ENCODE measurements at regions not wholly inside any gene's neighbourhood (a gene's known extent, or its start where the extent isn't known, plus 50 kb on each side); places are given as distances from the start of the nearest gene placed in this dataset.
A peak's percentile ranks its signal among the peaks of the same experiment; 100 is the strongest.

DNA sequence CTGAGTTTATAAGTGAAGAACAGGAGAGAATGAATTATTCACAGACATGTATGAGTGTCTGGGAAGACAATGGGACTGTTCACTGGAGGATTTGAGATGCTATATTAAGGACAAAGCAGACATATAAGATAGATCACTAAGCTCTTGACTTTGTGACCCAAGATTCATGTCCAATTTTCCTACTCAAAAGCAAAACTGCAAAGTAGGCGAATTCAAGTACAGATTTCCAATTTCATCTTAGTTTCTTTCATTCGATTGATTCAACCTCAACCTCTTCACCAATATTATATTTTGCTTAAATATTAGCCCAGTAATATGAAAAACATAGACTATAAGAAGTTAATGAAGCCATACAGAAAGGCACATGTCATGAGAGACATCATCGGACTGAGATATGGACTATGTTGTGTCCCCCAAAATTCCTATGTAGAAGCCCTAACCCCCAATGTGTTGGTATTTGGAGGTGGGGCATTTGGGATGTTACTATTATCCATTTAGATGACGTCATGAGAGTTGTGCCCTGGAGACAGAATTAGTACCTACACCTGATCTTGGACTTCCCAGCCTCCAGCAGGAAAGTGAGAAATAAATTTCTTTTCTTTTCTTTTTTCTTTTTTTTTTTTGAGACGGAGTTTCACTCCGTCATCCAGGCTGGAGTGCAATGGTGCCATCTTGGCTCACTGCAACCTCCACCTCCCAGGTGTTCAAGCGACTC lies 353.7 kb upstream of the AKR1E2 start:
- no peak for TF ChIP-seq GATA3 (IDR thresholded peaks at IDR 0.05; ENCODE audit: low read depth, low read length)
- TF ChIP-seq GATA2 (IDR thresholded peaks at IDR 0.05; ENCODE audit: low read depth, low read length), result no peak

DNA sequence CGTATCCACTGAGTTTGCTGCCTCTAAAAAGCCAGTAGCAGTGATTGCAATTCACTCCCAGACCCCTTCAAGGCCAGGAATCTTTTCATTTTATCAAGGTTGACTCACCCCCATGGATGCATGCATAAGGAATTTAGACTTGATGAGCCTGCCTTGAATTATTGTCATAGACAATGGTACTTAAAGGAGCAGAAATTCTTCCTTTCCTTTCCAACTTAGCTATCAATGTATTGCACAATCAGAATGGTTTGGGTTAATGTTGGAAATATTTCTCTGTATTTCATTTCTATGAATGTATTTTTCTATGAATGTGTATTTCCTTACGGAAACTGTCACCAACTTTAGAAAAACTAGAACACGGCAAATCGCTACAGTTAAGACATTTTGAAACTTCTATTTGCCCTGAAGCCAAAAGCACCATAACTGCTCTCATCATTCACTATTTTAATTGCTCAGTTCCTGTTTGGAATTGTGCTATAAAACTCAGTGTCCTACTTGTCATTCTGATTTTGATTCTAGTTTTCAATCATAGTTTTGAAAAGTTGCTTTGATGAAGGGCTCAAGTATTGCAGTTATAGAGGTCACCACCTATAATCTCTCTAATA lies 355.7 kb upstream of the AKR1E2 start:
- TF ChIP-seq GATA2 (IDR thresholded peaks at IDR 0.05; ENCODE audit: low read depth, low read length) (no peak), GATA3 (IDR thresholded peaks at IDR 0.05; ENCODE audit: low read depth, low read length) (no peak)

DNA sequence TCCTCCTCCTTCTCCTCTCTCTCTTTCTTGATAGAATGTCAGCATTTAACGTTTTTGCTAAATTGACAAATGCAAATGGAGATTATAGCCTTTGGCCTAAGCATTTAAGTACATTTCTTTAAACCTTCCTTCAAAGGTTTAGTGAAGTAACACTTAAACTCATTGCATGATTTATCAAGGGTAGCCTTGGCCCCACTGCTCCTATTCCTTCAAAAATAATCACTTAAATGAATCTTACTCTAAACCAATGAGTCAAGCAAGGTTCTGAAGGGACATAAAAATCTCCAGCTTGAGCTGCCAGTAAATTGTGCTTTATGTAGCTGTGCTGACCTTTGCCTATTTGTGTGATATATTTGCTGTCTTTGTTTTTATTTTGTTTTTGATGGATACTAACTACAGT lies 358.5 kb upstream of the AKR1E2 start:
- TF ChIP-seq GATA3 (IDR thresholded peaks at IDR 0.05; ENCODE audit: low read depth, low read length) (no peak), GATA2 (IDR thresholded peaks at IDR 0.05; ENCODE audit: low read depth, low read length) (no peak)

DNA sequence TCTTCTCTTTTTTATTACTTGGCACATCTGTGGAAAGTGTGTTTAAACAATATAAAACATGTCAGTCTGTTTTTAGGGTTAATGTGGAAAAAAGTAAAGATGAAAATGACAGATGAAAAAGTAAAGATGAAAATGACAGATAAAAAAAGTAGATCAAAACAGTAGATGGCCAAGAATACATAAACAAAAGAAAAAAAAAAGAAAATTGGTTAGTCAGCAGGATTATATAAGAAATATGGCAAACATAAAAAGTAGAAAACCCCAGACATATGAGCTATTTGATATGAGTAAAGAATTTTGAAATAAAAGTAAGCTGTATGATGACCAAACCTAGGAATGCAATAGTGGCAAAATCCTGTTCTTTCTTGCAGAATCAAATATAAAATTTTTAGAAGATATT lies 365.7 kb upstream of the AKR1E2 start:
- no peak for TF ChIP-seq GATA2 (IDR thresholded peaks at IDR 0.05; ENCODE audit: low read depth, low read length)
- TF ChIP-seq GATA3 (IDR thresholded peaks at IDR 0.05; ENCODE audit: low read depth, low read length), result no peak

DNA sequence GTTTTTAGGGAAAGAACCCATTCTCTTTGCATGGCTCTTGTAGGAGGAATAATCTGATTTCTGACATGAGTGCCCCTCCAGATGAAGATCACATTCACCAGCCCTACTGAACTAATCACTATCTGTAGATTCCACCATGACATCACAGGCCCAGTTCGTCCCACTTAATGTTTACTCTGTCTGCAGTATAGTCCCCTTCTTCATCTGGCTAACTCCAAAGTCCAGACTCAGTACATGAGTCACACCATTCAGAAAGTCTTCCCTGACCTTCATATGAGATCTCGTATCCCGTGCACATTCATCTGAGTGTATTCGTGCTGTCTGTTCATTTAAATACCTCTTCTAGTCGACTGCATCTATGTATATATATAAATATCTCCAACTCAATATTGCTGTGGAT lies 366.5 kb upstream of the AKR1E2 start:
- no peak for TF ChIP-seq GATA2 (IDR thresholded peaks at IDR 0.05; ENCODE audit: low read depth, low read length)
- TF ChIP-seq GATA3 (IDR thresholded peaks at IDR 0.05; ENCODE audit: low read depth, low read length), result no peak

DNA sequence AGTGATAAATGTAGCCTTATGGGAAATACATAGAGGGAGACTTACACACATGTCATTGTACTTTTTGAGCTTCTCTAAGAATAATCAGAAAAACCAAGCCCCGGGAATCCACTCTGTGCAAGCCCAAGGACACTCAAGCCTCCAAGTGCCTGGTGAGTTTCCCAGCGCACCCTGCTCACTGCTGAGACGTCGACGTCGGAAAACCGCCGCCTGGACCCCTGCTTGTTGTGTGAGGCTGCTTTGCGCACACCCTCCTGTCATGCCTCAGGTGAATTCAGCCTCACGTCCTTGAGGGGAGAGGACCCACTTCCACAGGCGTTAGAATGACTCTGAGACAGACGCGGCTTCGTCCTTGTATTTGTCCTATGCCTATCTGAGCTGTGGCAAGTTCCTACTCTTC lies 368.4 kb upstream of the AKR1E2 start:
- TF ChIP-seq GATA2 (IDR thresholded peaks at IDR 0.05; ENCODE audit: low read depth, low read length), result no peak
- no peak for TF ChIP-seq GATA3 (IDR thresholded peaks at IDR 0.05; ENCODE audit: low read depth, low read length)

DNA sequence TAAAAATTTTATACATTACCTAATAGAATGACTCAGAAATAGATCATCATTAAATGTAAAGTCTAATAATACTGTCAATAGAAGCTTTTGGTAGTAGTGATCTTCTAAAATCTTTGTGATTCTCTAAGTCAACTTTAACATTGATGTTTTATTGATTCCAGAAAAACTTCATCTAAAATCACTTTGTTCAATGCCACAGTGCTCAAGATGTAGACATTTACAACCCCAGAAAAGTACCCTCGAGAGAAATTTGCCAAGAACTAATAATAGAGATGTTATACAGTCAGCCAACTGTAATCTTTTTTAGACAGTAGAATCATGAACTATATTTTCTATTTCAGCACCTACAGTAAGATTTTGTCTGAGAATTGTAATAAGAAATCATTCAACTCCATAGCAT lies 369.2 kb upstream of the AKR1E2 start:
- TF ChIP-seq GATA2 (IDR thresholded peaks at IDR 0.05; ENCODE audit: low read depth, low read length) (no peak), GATA3 (IDR thresholded peaks at IDR 0.05; ENCODE audit: low read depth, low read length) (no peak)

DNA sequence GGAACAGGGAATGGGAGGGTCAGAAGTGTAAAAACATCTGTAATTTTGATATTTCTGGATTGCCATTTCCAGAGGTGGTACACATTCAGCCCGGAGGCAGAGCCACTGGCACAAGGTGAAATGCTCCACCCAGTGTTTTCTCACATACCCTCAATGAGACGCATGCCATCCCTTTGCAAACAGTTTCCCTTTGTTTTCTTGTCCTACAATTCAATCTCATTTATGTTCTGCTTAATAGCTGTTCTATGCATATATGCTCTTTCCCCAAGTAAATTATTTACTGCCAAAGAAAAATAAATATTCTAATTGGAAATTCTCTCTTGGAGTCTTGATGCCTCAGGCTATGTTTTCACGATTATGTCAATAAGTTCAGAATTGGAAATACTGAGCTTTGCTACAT lies 369.7 kb upstream of the AKR1E2 start:
- TF ChIP-seq GATA3 (IDR thresholded peaks at IDR 0.05; ENCODE audit: low read depth, low read length) (no peak), GATA2 (IDR thresholded peaks at IDR 0.05; ENCODE audit: low read depth, low read length) (no peak)

DNA sequence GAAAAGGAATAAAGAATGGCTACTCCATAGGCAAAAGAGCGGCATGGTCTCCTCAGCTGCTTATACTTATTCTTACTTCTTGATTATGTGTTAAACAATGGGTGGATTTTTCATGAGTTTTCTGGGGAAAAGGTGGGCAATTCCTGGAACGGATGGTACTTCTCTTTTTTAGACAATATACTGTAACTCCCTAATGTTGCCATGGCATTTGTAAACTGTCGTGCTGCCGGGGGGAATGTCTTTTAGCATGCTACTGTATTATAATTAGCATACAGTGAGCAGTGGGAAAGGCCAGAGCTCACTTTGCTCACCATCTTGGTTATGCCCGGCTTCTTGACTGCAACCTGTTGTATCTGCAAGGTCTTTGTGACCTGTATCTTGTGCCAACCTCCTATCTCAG lies 372.1 kb upstream of the AKR1E2 start:
- no peak for TF ChIP-seq GATA3 (IDR thresholded peaks at IDR 0.05; ENCODE audit: low read depth, low read length)
- no peak for TF ChIP-seq GATA2 (IDR thresholded peaks at IDR 0.05; ENCODE audit: low read depth, low read length)

DNA sequence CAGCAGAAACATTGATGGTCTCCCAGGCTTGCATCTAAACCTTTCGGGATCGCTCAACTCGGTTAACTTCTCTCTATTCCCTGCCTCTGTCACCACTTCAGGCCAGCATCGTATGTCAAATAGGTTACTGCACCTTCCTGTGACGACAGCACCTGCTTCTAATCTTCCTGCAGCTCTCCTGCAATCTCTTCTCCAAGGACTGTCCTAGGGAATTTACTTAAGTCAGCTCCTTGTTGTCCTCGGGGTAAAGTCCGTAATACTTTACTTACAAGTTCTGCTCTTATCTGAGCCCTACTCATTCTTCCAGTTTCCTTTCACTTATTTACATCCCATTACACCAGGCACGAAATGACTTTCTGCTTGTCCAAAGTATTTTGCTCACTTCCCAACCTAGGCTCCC lies 372.7 kb upstream of the AKR1E2 start:
- TF ChIP-seq GATA2 (IDR thresholded peaks at IDR 0.05; ENCODE audit: low read depth, low read length), result no peak

DNA sequence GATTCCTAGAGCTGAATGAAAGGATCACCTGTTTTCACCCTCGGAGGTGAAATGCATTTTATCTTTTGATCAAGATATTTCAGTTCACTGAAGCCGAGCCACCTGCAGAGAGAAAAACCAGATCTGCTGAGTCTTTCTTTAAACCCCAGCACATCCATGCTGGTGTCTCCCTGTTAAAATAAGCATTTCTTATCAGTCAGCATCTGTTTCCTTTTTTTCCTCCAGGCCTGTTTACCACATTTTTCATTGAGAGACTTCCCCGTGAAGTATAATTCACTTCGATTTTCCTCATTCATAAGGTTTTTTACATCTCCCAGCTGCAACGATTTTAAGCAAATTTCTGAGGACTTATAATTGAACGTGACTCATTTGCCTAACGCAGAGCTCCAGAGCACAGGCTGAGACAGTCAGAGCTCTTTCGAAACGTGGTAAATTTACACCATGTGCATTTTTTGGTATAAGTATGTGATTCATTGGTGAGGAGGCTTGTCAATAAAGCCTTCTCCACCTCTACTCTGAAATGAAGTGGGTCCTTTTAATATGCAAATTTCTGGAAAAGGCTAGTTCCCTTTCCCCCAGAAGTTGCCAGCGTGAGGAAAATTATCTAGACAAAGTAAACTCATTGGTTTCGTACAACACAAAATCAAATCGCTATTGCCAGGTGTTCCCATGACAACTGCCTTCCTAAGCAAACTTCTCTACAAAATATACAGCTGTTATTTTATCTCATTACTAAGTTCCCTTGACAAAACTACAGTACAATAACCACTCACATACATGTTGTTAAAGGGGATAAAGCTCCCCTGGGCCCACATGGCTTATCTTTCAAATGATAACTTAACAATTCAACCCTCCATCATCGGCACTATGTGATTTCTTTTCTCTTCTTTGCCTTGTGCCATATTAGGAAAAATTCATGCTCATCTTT lies 374.8 kb upstream of the AKR1E2 start:
- peak; percentile 71; the same call in 1 of the 2 replicates for TF ChIP-seq GATA2 (IDR thresholded peaks at IDR 0.05; ENCODE audit: low read depth, low read length)
- 0 out of 2 replicates have a peak, but pooled peaks have one; percentile 25 for TF ChIP-seq GATA3 (IDR thresholded peaks at IDR 0.05; ENCODE audit: low read depth, low read length)

DNA sequence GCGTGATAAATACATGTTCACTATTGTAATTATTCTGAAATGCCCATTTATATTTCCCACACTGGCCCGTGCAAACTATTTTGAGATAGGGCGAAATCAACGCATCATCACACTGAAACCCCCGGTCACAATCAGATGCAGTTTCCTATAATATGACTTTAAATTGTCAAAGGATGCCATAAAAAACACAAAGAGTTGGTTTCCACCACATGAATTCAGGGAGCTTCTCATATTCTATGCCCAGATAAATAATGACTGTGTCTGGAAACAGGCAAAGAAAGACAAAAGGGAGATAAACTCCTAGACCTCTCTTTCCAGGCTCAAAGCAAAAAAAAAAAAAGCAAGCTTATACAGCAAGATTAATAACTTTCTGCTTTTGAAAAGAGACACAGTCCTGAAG lies 375.8 kb upstream of the AKR1E2 start:
- TF ChIP-seq GATA2 (IDR thresholded peaks at IDR 0.05; ENCODE audit: low read depth, low read length) (no peak), GATA3 (IDR thresholded peaks at IDR 0.05; ENCODE audit: low read depth, low read length) (no peak)

DNA sequence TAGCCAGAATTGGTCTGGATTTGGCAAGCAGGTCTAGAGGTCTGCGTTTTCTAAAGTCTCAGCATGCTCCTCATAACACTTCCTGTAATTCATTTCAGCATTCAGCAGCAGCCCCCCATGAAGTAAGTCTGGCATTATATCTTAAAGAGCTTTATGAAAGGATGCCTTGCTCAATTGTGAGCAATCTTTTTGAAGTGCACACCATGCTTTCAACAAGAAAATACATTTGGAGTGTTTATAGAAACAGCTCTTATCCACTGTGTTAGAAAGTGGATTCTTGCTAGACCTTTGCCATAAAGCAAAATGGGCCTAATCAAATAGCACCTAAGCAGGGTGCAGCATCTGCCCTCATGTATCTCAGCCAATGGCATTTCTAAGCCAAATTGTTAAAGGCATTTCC lies 378.0 kb upstream of the AKR1E2 start:
- TF ChIP-seq GATA2 (IDR thresholded peaks at IDR 0.05; ENCODE audit: low read depth, low read length) (no peak), GATA3 (IDR thresholded peaks at IDR 0.05; ENCODE audit: low read depth, low read length) (no peak)

DNA sequence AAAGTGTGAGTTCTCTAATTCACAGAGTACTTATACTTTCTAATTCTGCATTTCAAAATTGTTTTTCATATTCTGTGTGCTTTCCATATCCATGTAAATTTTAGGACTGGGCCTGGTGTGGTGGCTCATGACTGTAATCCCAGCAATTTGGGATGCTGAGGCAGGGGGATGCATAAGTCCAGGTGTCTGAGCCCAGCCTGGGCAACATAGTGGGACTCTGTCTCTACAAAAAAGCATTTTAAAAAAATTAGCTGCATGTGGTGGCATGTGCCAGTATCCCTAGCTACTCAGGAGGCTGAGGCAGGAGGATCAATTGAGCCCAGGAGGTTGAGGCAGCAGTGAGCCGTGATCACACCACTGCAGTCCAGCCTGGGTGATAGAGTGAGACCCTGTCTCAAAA lies 382.6 kb upstream of the AKR1E2 start:
- TF ChIP-seq GATA3 (IDR thresholded peaks at IDR 0.05; ENCODE audit: low read depth, low read length), result no peak
- no peak for TF ChIP-seq GATA2 (IDR thresholded peaks at IDR 0.05; ENCODE audit: low read depth, low read length)

Measured in SH-SY5Y (cell line).